Mesothelial cell of epicardium (in vitro differentiated cells): ENCODE measurements at regions not wholly inside any gene's neighbourhood (a gene's known extent, or its start where the extent isn't known, plus 50 kb on each side); places are given as distances from the start of the nearest gene placed in this dataset.

Experiments
- DNase-seq, 2 experiments: peaks; one replicate each; pipeline ENCODE4 v3.0.0; 2021; ENCODE audit warnings: low spot score in 2 of 2; ENCODE audit not compliant: unreplicated experiment in 2 of 2
- H3K27ac Mint-ChIP-seq: 2 replicates; pipeline ENCODE4 v1.8.0; 2021; ENCODE audit warnings: mixed read lengths
- H3K27me3 Mint-ChIP-seq: 2 replicates; pipeline ENCODE4 v1.8.0; 2021; ENCODE audit warnings: low read depth, mixed read lengths
- H3K36me3 Mint-ChIP-seq: 2 replicates; pipeline ENCODE4 v1.8.0; 2021; ENCODE audit warnings: mixed read lengths
- H3K4me1 Mint-ChIP-seq: 2 replicates; pipeline ENCODE4 v1.8.0; 2021; ENCODE audit warnings: mixed read lengths
- H3K4me3 Mint-ChIP-seq: 2 replicates; pipeline ENCODE4 v1.8.0; 2021; ENCODE audit warnings: mild to moderate bottlenecking, moderate library complexity, mixed read lengths
- H3K9me3 Mint-ChIP-seq: 2 replicates; pipeline ENCODE4 v1.8.0; 2021; ENCODE audit warnings: mixed read lengths
- CTCF ChIP-seq: fragments of 200-600 bp; sonication (generic); IDR thresholded peaks from one replicate; pipeline ENCODE4 v1.5.0; 2021; ENCODE audit warnings: antibody characterized with exemption; ENCODE audit not compliant: unreplicated experiment

DNA sequence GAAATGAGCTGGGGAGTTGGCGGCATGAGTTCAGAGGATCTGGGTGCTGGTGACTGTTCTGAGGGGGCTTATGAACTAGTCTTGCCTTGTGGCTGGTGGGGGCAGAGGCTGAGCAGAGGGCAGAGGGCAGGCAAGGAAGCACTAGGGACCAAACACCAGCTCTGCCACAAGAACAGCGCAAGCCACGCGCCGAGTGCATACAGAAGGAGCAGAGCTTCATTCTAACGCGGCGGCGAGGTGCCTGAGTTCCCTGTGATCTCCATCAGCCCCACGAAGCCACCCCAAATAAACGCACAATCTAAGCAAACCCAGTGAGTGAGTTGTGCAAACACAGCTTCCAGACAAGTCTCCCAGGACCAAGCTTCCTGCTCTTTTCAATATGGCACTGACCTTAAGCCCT, 110.6 kb upstream of the ALDH1B1 start:
- Mint-ChIP-seq H3K9me3 (no peaks in the 10 kb centered on the region), H3K27ac (no peak overlapping the region), H3K27me3 (peaks cover 5% of the 10 kb centered on the region), H3K36me3 (no peaks in the 10 kb centered on the region), H3K4me1 (peaks cover 7% of the 10 kb centered on the region), H3K4me3 (no peak overlapping the region)
- no peak for TF ChIP-seq CTCF
- DNase-seq: no peak

DNA sequence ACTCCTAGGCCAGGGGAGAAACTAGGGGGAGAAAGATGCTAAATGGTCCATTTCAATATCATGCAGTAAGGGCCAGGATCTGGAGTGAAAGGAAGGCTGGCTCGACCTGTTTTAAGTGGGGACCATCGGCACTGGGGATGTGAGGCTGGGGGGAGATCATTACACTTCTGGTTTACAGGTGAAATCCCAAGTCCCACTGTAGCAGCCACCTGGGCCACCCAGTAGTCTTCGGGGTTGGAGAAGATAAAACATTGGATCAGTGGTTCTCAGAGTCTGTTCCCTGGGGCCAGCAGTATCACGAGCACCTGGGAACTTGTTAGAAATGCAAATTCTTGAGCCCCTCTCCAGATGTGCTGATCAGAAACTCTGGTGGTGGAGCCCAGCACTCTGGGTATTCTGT, 111.3 kb upstream of the ALDH1B1 start:
- no peak for TF ChIP-seq CTCF
- Mint-ChIP-seq H3K27ac (no peak overlapping the region), H3K36me3 (no peaks in the 10 kb centered on the region), H3K27me3 (peaks cover 5% of the 10 kb centered on the region), H3K9me3 (no peaks in the 10 kb centered on the region), H3K4me3 (no peak overlapping the region), H3K4me1 (peaks cover 7% of the 10 kb centered on the region)
- no peak for DNase-seq

DNA sequence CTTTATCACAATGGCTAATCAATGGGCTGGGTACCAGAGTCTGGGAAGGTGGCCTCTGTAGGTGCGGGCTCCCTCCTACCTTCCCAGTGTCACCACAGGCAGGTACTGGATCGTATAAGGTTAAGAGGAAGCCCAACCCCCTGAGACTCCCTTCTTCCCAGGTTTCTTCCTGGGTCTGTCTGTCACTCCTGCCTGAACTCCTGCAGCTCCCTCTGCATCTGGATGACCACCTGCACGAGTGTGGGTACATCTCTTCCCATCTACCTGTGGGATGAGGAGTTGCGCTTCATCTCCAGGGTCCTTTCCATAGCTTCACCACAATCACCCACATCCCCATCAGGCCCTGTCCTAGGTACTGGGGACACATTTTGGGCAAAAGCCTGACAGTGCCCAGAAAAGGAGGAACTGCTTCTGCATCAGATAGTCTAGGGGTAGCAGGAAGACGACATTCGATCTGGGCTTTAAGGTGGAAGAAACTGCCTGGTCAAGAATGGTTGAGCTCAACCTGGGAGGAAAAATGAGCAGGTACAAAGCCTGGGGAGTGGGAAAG, 112.2 kb upstream of the ALDH1B1 start:
- no peak for DNase-seq
- Mint-ChIP-seq H3K4me3 (no peak overlapping the region), H3K4me1 (peaks cover 12% of the 10 kb centered on the region), H3K27ac (no peak overlapping the region), H3K9me3 (no peaks in the 10 kb centered on the region), H3K27me3 (peaks cover 5% of the 10 kb centered on the region), H3K36me3 (no peaks in the 10 kb centered on the region)
- TF ChIP-seq CTCF: no peak

GRCh38 chr9:38278931-38279679, 113.4 kb upstream of the ALDH1B1 start:
- DNase-seq: no peak
- Mint-ChIP-seq H3K27me3 (peaks cover 10% of the 10 kb centered on the region), H3K4me1 (peaks cover 9% of the 10 kb centered on the region), H3K27ac (no peak overlapping the region), H3K4me3 (no peak overlapping the region), H3K9me3 (no peaks in the 10 kb centered on the region), H3K36me3 (no peaks in the 10 kb centered on the region)
- TF ChIP-seq CTCF: no peak

GRCh38 chr9:38278457-38278856, 114.0 kb upstream of the ALDH1B1 start:
- H3K4me1 Mint-ChIP-seq: peaks cover 9% of the 10 kb centered on the region
- TF ChIP-seq CTCF: no peak
- H3K27me3 Mint-ChIP-seq: peaks cover 10% of the 10 kb centered on the region
- H3K36me3 Mint-ChIP-seq: no peaks in the 10 kb centered on the region
- H3K9me3 Mint-ChIP-seq: no peaks in the 10 kb centered on the region
- H3K4me3 Mint-ChIP-seq: no peak overlapping the region
- DNase-seq: no peak
- no peak overlapping the region for H3K27ac Mint-ChIP-seq
